ENCODE measurements at regions not wholly inside any gene's neighbourhood (a gene's known extent, or its start where the extent isn't known, plus 50 kb on each side); places are given as distances from the start of the nearest gene placed in this dataset.

- TF ChIP-seq CTCF (IDR thresholded peaks at IDR 0.05) = no peak
- no peak for DNase-seq (ENCODE audit: low spot score)
- ATAC-seq (ENCODE audit: low FRiP score) = no peak
These were observed 80.8 kb downstream of the TSPAN17 start for GRCh38 chr5:176727983-176728675.

- no peak for DNase-seq (ENCODE audit: low spot score)
- no peak for ATAC-seq (ENCODE audit: low FRiP score)
- no peak for TF ChIP-seq CTCF (IDR thresholded peaks at IDR 0.05)
These were observed 81.5 kb upstream of the UNC5A start for GRCh38 chr5:176728831-176729251.

- DNase-seq (ENCODE audit: low spot score) (no peak), ATAC-seq (ENCODE audit: low FRiP score) (no peak)
- no peak for TF ChIP-seq CTCF (IDR thresholded peaks at IDR 0.05)
These were observed 79.4 kb upstream of the UNC5A start for GRCh38 chr5:176730815-176731475.

- TF ChIP-seq CTCF (IDR thresholded peaks at IDR 0.05) = no peak
- ATAC-seq (ENCODE audit: low FRiP score) (no peak), DNase-seq (ENCODE audit: low spot score) (no peak)
These were observed 78.7 kb upstream of the UNC5A start for GRCh38 chr5:176731506-176732160.

GRCh38 chr5:176732306-176732705 lies 78.1 kb upstream of the UNC5A start:
- no peak for TF ChIP-seq CTCF (IDR thresholded peaks at IDR 0.05)
- DNase-seq (ENCODE audit: low spot score) (no peak), ATAC-seq (ENCODE audit: low FRiP score) (no peak)

GRCh38 chr5:176732736-176733405 lies 77.5 kb upstream of the UNC5A start:
- ATAC-seq (ENCODE audit: low FRiP score) (no peak), DNase-seq (ENCODE audit: low spot score) (no peak)
- TF ChIP-seq CTCF (IDR thresholded peaks at IDR 0.05) = no peak
